LNCaP clone FGC (cell line): ENCODE measurements at regions not wholly inside any gene's neighbourhood (a gene's known extent, or its start where the extent isn't known, plus 50 kb on each side); places are given as distances from the start of the nearest gene placed in this dataset.

Experiments
- DNase-seq: peaks from one replicate; pipeline ENCODE4 v3.0.0-alpha.2; 2011; ENCODE audit warnings: low read depth
- H3K4me3 ChIP-seq: 2 replicates; pipeline ENCODE4 v1.5.1; 2011; ENCODE audit warnings: mild to moderate bottlenecking, low read depth, low read length, control low read depth
- TF ChIP-seq, protein P1 (sequence below): IDR thresholded peaks from 2 replicates; pipeline ENCODE4 v1.5.1; 2012; ENCODE audit warnings: mild to moderate bottlenecking; ENCODE audit not compliant: control insufficient read depth, insufficient read depth; ENCODE audit errors: extremely low read depth

- no peak for DNase-seq
- TF ChIP-seq, protein P1, sequence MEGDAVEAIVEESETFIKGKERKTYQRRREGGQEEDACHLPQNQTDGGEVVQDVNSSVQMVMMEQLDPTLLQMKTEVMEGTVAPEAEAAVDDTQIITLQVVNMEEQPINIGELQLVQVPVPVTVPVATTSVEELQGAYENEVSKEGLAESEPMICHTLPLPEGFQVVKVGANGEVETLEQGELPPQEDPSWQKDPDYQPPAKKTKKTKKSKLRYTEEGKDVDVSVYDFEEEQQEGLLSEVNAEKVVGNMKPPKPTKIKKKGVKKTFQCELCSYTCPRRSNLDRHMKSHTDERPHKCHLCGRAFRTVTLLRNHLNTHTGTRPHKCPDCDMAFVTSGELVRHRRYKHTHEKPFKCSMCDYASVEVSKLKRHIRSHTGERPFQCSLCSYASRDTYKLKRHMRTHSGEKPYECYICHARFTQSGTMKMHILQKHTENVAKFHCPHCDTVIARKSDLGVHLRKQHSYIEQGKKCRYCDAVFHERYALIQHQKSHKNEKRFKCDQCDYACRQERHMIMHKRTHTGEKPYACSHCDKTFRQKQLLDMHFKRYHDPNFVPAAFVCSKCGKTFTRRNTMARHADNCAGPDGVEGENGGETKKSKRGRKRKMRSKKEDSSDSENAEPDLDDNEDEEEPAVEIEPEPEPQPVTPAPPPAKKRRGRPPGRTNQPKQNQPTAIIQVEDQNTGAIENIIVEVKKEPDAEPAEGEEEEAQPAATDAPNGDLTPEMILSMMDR = no peak
These were observed 263.0 kb upstream of the CADM1 start for GRCh38 chr11:115767047-115767802.

DNA sequence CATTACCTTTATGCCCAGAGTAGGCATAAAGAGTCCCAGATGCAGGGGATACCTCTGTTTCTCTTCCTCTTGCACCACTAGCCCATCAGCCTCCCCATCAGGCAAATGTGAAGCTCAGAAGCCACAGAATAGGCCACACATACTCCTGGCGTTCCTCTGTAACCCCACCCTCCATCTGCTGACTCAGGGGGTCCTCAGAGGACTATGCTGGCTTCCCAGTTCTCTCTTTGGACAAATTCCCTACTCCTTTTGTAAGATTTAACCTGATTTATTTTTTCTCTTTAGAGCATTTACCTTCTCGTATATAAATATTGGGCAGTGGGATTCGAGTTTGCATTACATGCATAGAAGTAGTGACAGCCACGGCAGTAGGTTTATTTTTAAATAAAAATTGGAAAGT lies 262.3 kb upstream of the CADM1 start:
- DNase-seq = no peak
- TF ChIP-seq, protein P1 = no peak

More at GRCh38 chr11:115767047-115767802, 263.0 kb upstream of the CADM1 start:
- H3K4me3 ChIP-seq = no peak overlapping the region

DNA sequence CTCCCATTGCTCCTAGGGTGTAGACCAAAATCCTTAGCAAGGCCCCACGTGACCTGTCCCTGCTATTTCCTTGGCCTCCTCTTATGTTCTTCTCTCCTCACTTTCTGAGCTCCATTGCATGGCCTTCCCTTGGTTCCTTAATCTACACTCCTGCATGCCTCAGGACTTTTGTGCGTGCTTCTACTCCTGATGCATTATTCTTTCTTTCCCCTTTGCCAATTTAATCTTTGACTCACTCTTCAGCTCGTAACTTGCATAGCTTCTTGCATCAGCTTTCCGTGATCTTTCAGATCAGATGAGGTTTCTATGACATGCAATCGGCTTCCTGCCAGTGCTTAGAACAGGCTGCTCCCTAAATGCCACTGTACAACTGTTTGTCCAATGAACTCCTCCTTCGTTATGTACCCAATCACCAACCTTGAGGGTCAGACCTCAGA lies 261.6 kb upstream of the CADM1 start:
- DNase-seq = peak; percentile 6
- H3K4me3 ChIP-seq = no peak overlapping the region

More for the DNA sequence above, 262.3 kb upstream of the CADM1 start:
- no peak overlapping the region for H3K4me3 ChIP-seq

DNA sequence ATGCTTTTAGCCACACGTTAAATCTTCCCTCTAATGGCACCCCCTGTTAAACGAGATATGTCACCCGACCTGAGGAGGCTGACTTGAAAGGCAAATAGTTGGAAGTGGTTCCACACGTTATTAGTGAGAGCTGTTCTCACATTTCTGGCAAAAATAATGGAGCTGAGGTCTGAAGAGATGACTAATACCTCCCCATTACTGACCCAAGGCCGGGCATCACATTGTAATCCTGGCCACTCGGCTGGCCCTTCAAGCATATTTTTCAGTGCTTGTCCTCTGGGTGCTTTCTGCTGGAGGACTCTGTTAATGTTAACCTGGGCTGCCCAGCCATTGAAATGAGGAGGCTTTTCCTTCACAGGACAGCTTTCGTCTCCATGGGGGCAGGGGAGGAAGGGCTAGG lies 260.0 kb upstream of the CADM1 start:
- TF ChIP-seq, protein P1 = no peak
- DNase-seq = no peak
- no peak overlapping the region for H3K4me3 ChIP-seq

More for the DNA sequence above, 261.6 kb upstream of the CADM1 start:
- TF ChIP-seq, protein P1 = no peak

- TF ChIP-seq, protein P1 = no peak
- H3K4me3 ChIP-seq = no peak overlapping the region
- no peak for DNase-seq
These were observed 257.6 kb upstream of the CADM1 start for GRCh38 chr11:115761817-115762216.

GRCh38 chr11:115761348-115761747 lies 257.1 kb upstream of the CADM1 start:
- no peak for DNase-seq
- TF ChIP-seq, protein P1 = no peak
- H3K4me3 ChIP-seq = no peak overlapping the region
